HepG2 (cell line): ENCODE measurements at regions not wholly inside any gene's neighbourhood (a gene's known extent, or its start where the extent isn't known, plus 50 kb on each side); places are given as distances from the start of the nearest gene placed in this dataset.

Experiments
- ATAC-seq: fragments of 200-7000 bp; cut with Tn5 transposase; 3 replicates; pipeline ENCODE4 v1.9.1; 2020; ENCODE audit warnings: mild to moderate bottlenecking, moderate library complexity
- BruUV-seq: library from RNA; stranded (reverse); fragments of 400-500 nt; replicated peaks from 2 replicates; lab custom pipeline; 2021; lab: Mats Ljungman, UMichigan
- CTCF ChIA-PET: fragments of 300-600 bp; formaldehyde crosslinking; extraction: SDS; loops from one replicate; lab custom pipeline; 2021; ENCODE audit warnings: low total read pairs, inconsistent platforms, low intra/inter-chr PET ratio; lab: Yijun Ruan, JAX
- POLR2A ChIA-PET: fragments of 350-600 bp; sonication (Branson Sonifier 250); formaldehyde crosslinking; loops from one replicate; lab custom pipeline; 2020; ENCODE audit warnings: antibody characterized with exemption, inconsistent platforms; lab: Yijun Ruan, JAX
- DNase-seq: peaks from one replicate; pipeline ENCODE4 v3.0.0-alpha.2; 2015; ENCODE audit warnings: low spot score
- FAIRE-seq: peaks from 3 replicates; lab custom pipeline; 2011; peaks lifted over from hg19 to GRCh38; lab: Jason Lieb, UNC
- H2AFZ ChIP-seq: one replicate; pipeline ENCODE4 v1.6.1; 2011; ENCODE audit warnings: low read length, inconsistent platforms
- H3K27ac ChIP-seq: fragments of 300-600 bp; 3 replicates; pipeline ENCODE4 v1.8.0; 2011; ENCODE audit warnings: mixed run types, mild to moderate bottlenecking, mixed read lengths, low read length, inconsistent platforms; ENCODE audit not compliant: insufficient read depth; ENCODE audit errors: extremely low read length
- H3K27me3 ChIP-seq, 2 experiments: fragments of 200-600 bp in 1 of 2; 2 replicates in 1 of 2; 3 replicates in 1 of 2; pipeline versions ENCODE4 v1.6.0 to v1.8.0; 2011; ENCODE audit warnings: low read length in 2 of 2, mild to moderate bottlenecking in 2 of 2, moderate library complexity in 2 of 2, inconsistent platforms in 1 of 2; ENCODE audit not compliant: insufficient read depth in 2 of 2, control insufficient read depth in 1 of 2
- H3K36me3 ChIP-seq, 2 experiments: fragments of 200-600 bp in 1 of 2; replicated peaks in 1 of 2; 2 replicates in 1 of 2; 3 replicates in 1 of 2; pipeline versions ENCODE4 v1.5.1 to v1.8.0; 2011; ENCODE audit warnings: low read length in 2 of 2, inconsistent platforms in 1 of 2; ENCODE audit not compliant: insufficient read depth in 2 of 2, control insufficient read depth in 1 of 2
- H3K4me1 ChIP-seq: 2 replicates; pipeline ENCODE4 v1.5.1; 2012; ENCODE audit warnings: low read length, inconsistent platforms; ENCODE audit not compliant: insufficient read depth
- H3K4me2 ChIP-seq: 2 replicates; pipeline ENCODE4 v1.6.0; 2011; ENCODE audit warnings: low read depth, low read length, inconsistent platforms
- H3K4me3 ChIP-seq, 3 experiments: fragments of 200-600 bp in 1 of 3; sonication (generic), shearing (Covaris generic) in 1 of 3; replicated peaks in 1 of 3; 2 replicates each; pipeline ENCODE4 v1.5.1; 2011 to 2016; ENCODE audit warnings: low read length in 3 of 3, inconsistent platforms in 2 of 3, low read depth in 2 of 3, mild to moderate bottlenecking in 2 of 3, control low read depth in 1 of 3, mixed read lengths in 1 of 3; ENCODE audit not compliant: insufficient read depth in 1 of 3
- H3K79me2 ChIP-seq: one replicate; pipeline ENCODE4 v1.6.1; 2011; ENCODE audit warnings: low read length, inconsistent platforms; ENCODE audit not compliant: insufficient read depth
- H3K9ac ChIP-seq: 2 replicates; pipeline ENCODE4 v1.6.0; 2011; ENCODE audit warnings: mild to moderate bottlenecking, low read depth, low read length, inconsistent platforms; ENCODE audit not compliant: insufficient read depth
- H3K9me3 ChIP-seq: 2 replicates; pipeline ENCODE4 v1.5.1; 2012; ENCODE audit warnings: mild to moderate bottlenecking, low read length
- H4K20me1 ChIP-seq: 2 replicates; pipeline ENCODE4 v1.6.0; 2011; ENCODE audit warnings: inconsistent platforms, mild to moderate bottlenecking, low read length, moderate library complexity; ENCODE audit not compliant: insufficient read depth
- ISL2 ChIP-seq: sonication (generic); formaldehyde crosslinking; IDR thresholded peaks from 2 replicates; pipeline ENCODE4 v1.5.0; 2020; ENCODE audit warnings: missing genetic modification reagents
- KDM1A ChIP-seq: IDR thresholded peaks from 2 replicates; pipeline ENCODE4 v1.6.1; 2016; ENCODE audit warnings: missing compliant biosample characterization
- KDM6A ChIP-seq: IDR thresholded peaks from 2 replicates; pipeline ENCODE4 v1.6.1; 2016; ENCODE audit warnings: low read depth
- NR2F2 ChIP-seq: IDR thresholded peaks from 2 replicates; pipeline ENCODE4 v1.6.1; 2012; ENCODE audit warnings: low read depth, inconsistent platforms, borderline replicate concordance
- ZBTB1 ChIP-seq: sonication (generic); formaldehyde crosslinking; IDR thresholded peaks from 2 replicates; pipeline ENCODE4 v1.4.0; 2020; ENCODE audit warnings: missing genetic modification reagents, borderline replicate concordance
- ZMAT3 ChIP-seq: sonication (generic); formaldehyde crosslinking; conservative IDR thresholded peaks from 2 replicates; pipeline ENCODE4 v1.7.0; 2021; ENCODE audit warnings: missing genetic modification reagents
- ZNF101 ChIP-seq: sonication (generic); formaldehyde crosslinking; IDR thresholded peaks from 2 replicates; pipeline ENCODE4 v1.4.0; 2020; ENCODE audit warnings: mild to moderate bottlenecking, low read depth, missing genetic modification reagents, borderline replicate concordance
- ZNF703 ChIP-seq: sonication (generic); formaldehyde crosslinking; IDR thresholded peaks from 2 replicates; pipeline ENCODE4 v1.5.1; 2020; ENCODE audit warnings: missing genetic modification reagents, mild to moderate bottlenecking, moderate library complexity, borderline replicate concordance
- WGBS: methylation state at CpG from one replicate; pipeline ENCODE4 v1.1.6; 2017; ENCODE audit warnings: low lambda C conversion rate; 5-methylcytosine and 5-hydroxymethylcytosine counted together
- in situ Hi-C: cut with HindIII; loops from 2 replicates; pipeline ENCODE4 v1.10.0; 2017; ENCODE audit warnings: low pct_unique_long_range_greater_than_20kb; ENCODE audit not compliant: extremely low pct_ligation_motif_present
- intact Hi-C: fragments of 100-400 bp; cut with micrococcal nuclease; formaldehyde crosslinking; loops from one replicate; pipeline ENCODE4 v1.10.0; 2022; ENCODE audit not compliant: unreplicated experiment
- TF ChIP-seq, protein P1 (sequence below): sonication (generic); formaldehyde crosslinking; IDR thresholded peaks from 2 replicates; pipeline ENCODE4 v1.4.0; 2020; ENCODE audit warnings: low read depth, missing genetic modification reagents

DNA sequence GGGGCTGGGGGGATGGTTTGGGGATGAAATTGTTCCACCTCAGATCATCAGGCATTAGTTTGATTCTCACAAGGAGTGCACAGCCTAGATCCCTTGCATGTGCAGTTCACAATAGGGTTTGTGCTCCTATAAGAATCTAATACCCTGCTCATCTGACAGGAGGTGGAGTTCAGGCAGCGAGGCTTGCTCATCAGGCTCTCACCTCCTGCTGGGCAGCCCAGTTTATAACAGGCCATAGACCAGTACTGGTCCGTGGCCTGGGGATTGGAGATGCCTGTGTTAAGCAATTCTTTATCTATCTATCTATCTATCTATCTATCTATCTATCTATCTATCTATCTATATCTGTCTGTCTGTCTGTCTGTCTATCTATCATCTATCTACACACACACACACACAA lies 525.3 kb upstream of the DAB1 start:
- H2AFZ ChIP-seq, result no peak overlapping the region
- FAIRE-seq, result no peak
- TF ChIP-seq ZNF101 (no peak), ZBTB1 (CRISPR knock-in tag) (no peak), ISL2 (no peak), ZMAT3 (CRISPR knock-in tag) (no peak), NR2F2 (no peak), KDM6A (CRISPR knock-in tag) (no peak), KDM1A (no peak), ZNF703 (CRISPR knock-in tag) (no peak)
- TF ChIP-seq, protein P1, sequence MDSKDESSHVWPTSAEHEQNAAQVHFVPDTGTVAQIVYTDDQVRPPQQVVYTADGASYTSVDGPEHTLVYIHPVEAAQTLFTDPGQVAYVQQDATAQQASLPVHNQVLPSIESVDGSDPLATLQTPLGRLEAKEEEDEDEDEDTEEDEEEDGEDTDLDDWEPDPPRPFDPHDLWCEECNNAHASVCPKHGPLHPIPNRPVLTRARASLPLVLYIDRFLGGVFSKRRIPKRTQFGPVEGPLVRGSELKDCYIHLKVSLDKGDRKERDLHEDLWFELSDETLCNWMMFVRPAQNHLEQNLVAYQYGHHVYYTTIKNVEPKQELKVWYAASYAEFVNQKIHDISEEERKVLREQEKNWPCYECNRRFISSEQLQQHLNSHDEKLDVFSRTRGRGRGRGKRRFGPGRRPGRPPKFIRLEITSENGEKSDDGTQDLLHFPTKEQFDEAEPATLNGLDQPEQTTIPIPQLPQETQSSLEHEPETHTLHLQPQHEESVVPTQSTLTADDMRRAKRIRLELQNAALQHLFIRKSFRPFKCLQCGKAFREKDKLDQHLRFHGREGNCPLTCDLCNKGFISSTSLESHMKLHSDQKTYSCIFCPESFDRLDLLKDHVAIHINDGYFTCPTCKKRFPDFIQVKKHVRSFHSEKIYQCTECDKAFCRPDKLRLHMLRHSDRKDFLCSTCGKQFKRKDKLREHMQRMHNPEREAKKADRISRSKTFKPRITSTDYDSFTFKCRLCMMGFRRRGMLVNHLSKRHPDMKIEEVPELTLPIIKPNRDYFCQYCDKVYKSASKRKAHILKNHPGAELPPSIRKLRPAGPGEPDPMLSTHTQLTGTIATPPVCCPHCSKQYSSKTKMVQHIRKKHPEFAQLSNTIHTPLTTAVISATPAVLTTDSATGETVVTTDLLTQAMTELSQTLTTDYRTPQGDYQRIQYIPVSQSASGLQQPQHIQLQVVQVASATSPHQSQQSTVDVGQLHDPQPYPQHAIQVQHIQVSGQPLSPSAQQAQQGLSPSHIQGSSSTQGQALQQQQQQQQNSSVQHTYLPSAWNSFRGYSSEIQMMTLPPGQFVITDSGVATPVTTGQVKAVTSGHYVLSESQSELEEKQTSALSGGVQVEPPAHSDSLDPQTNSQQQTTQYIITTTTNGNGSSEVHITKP (CRISPR knock-in tag), result no peak
- no peaks in the 10 kb centered on the region for H4K20me1 ChIP-seq
- H3K36me3 ChIP-seq, result no peaks in the 10 kb centered on the region
- no peaks in the 10 kb centered on the region for H3K9me3 ChIP-seq
- no peak overlapping the region for H3K9ac ChIP-seq
- no peak for DNase-seq
- no peak overlapping the region for H3K27ac ChIP-seq
- in situ Hi-C loops (no loop called here), intact Hi-C loops (no loop called here)
- H3K4me1 ChIP-seq, result no peaks in the 10 kb centered on the region
- no peak overlapping the region for H3K4me2 ChIP-seq
- CTCF ChIA-PET, result no interaction called here
- H3K27me3 ChIP-seq, result no peaks in the 10 kb centered on the region
- no TSS peak for BruUV-seq
- POLR2A ChIA-PET, result no interaction called here
- no peaks in the 10 kb centered on the region for H3K79me2 ChIP-seq
- no peak for ATAC-seq
- no peak overlapping the region for H3K4me3 ChIP-seq
- 0% methylated on average over 1 of the region's 2 CpGs for WGBS
